Fibroblast of lung (primary cell): ENCODE measurements at regions not wholly inside any gene's neighbourhood (a gene's known extent, or its start where the extent isn't known, plus 50 kb on each side); places are given as distances from the start of the nearest gene placed in this dataset.

ENCODE experiments used
- DNase-seq, 2 donors: peaks; one replicate each; pipeline versions ENCODE4 v3.0.0 to v3.0.0-alpha.2; 2010; ENCODE audit warnings: low read depth in 2 of 2
- H2AFZ ChIP-seq: 2 replicates; pipeline ENCODE4 v1.5.1; 2012; ENCODE audit warnings: low read length, control low read depth, inconsistent platforms
- H3K27ac ChIP-seq: 2 replicates; pipeline ENCODE4 v1.5.1; 2011; ENCODE audit warnings: low read length, control low read depth; ENCODE audit not compliant: insufficient read depth
- H3K27me3 ChIP-seq: 2 replicates; pipeline ENCODE4 v1.5.1; 2011; ENCODE audit warnings: mild to moderate bottlenecking, low read length; ENCODE audit not compliant: control insufficient read depth, insufficient read depth
- H3K36me3 ChIP-seq: 2 replicates; pipeline ENCODE4 v1.5.1; 2011; ENCODE audit warnings: low read length; ENCODE audit not compliant: control insufficient read depth, insufficient read depth
- H3K4me1 ChIP-seq: 2 replicates; pipeline ENCODE4 v1.5.1; 2011; ENCODE audit warnings: low read length; ENCODE audit not compliant: control insufficient read depth, insufficient read depth; ENCODE audit errors: extremely low read depth
- H3K4me2 ChIP-seq: 2 replicates; pipeline ENCODE4 v1.5.1; 2011; ENCODE audit warnings: low read length, control low read depth; ENCODE audit not compliant: insufficient read depth; ENCODE audit errors: extremely low read depth
- H3K4me3 ChIP-seq, 4 experiments: fragments of 200-600 bp in 1 of 4; sonication (generic) in 1 of 4; replicated peaks in 1 of 4; 2 replicates each; pipeline ENCODE4 v1.5.1; 2011 to 2016; ENCODE audit warnings: low read length in 4 of 4, low read depth in 3 of 4, mild to moderate bottlenecking in 3 of 4, control low read depth in 2 of 4, inconsistent platforms in 1 of 4, mixed read lengths in 1 of 4; ENCODE audit not compliant: insufficient read depth in 1 of 4; ENCODE audit errors: control extremely low read depth in 1 of 4
- H3K79me2 ChIP-seq: 2 replicates; pipeline ENCODE4 v1.5.1; 2012; ENCODE audit warnings: mild to moderate bottlenecking, low read length, inconsistent platforms; ENCODE audit not compliant: control insufficient read depth, insufficient read depth
- H3K9ac ChIP-seq: 2 replicates; pipeline ENCODE4 v1.5.1; 2011; ENCODE audit warnings: mild to moderate bottlenecking, low read length, control low read depth; ENCODE audit not compliant: insufficient read depth
- H3K9me3 ChIP-seq: 2 replicates; pipeline ENCODE4 v1.5.1; 2012; ENCODE audit warnings: low read depth, low read length; ENCODE audit not compliant: control insufficient read depth, insufficient read depth
- H4K20me1 ChIP-seq: 2 replicates; pipeline ENCODE4 v1.5.1; 2011; ENCODE audit warnings: low read length; ENCODE audit not compliant: control insufficient read depth, insufficient read depth; ENCODE audit errors: extremely low read depth
- CTCF ChIP-seq, 2 donors: IDR thresholded peaks in 1 of 2; conservative IDR thresholded peaks in 1 of 2; 1 replicate in 1 of 2; 2 replicates in 1 of 2; pipeline ENCODE4 v1.5.1; 2011 to 2012; ENCODE audit warnings: low read length in 2 of 2, control low read depth in 1 of 2, inconsistent platforms in 1 of 2, low read depth in 1 of 2, mild to moderate bottlenecking in 1 of 2
- EZH2 ChIP-seq: IDR thresholded peaks from 2 replicates; pipeline ENCODE4 v1.5.1; 2012; ENCODE audit warnings: low read length, control low read depth, mild to moderate bottlenecking; ENCODE audit errors: missing control alignments

DNA sequence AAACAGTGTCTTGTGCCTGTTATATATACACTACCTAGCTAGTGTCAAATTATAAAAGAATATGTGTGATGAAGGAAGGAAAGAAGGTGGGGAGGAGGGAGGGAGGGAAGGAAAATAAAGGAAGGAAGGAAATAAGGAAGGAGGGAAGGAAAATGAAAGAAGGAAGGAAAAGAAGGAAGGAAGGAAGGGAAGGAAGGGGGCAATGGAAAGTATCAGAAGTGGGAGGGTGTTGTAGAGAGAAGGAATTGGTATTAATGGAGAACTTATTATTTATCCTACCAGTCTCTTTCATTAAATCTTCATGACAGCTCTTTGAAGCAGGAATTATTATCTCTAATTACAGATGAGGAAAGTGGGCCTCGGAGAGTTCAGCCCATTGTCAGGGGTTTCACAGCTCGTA, 202.4 kb downstream of the SAMD5 start:
- Histone ChIP-seq H3K4me1 (no peaks in the 10 kb centered on the region), H3K27ac (no peak overlapping the region), H3K27me3 (no peaks in the 10 kb centered on the region), H3K79me2 (no peaks in the 10 kb centered on the region), H2AFZ (no peak overlapping the region), H3K4me3 (no peak overlapping the region), H3K4me2 (no peak overlapping the region), H3K9me3 (no peaks in the 10 kb centered on the region), H3K9ac (no peak overlapping the region), H4K20me1 (no peaks in the 10 kb centered on the region), H3K36me3 (no peaks in the 10 kb centered on the region)
- no peak for TF ChIP-seq CTCF (conservative IDR thresholded peaks at IDR 0.05 in 1 of 2, IDR thresholded peaks at IDR 0.05 in 1 of 2; ENCODE audit: low read depth in 1 of 2, low read length in 2 of 2)
- no peak for TF ChIP-seq EZH2
- no peak for DNase-seq

DNA sequence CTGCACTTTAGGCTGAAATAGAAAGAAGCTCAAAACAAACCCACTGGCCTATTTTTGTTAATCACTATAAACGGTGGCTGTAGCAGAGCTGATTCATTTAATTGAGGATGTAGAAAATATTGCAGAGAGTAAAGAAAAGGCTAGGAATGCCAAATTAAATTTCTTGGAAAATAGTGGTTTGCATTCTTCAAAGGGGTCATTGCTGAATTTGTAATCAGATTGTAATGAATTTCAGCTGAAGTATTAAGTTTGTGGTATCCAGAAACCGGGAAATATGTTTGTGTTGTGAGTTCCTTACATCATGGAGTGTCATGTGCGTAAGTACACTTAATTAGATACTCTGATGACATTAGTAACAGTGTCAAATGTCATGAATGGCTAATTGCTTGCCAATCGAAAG, 203.0 kb downstream of the SAMD5 start:
- Histone ChIP-seq H3K4me1 (no peaks in the 10 kb centered on the region), H3K36me3 (no peaks in the 10 kb centered on the region), H3K27me3 (no peaks in the 10 kb centered on the region), H3K27ac (no peak overlapping the region), H3K4me2 (no peak overlapping the region), H4K20me1 (no peaks in the 10 kb centered on the region), H2AFZ (no peak overlapping the region), H3K79me2 (no peaks in the 10 kb centered on the region), H3K9me3 (no peaks in the 10 kb centered on the region), H3K4me3 (no peak overlapping the region), H3K9ac (no peak overlapping the region)
- DNase-seq, result peak in 1 of 2 donors; percentile 69
- no peak for TF ChIP-seq CTCF (conservative IDR thresholded peaks at IDR 0.05 in 1 of 2, IDR thresholded peaks at IDR 0.05 in 1 of 2; ENCODE audit: low read depth in 1 of 2, low read length in 2 of 2)
- no peak for TF ChIP-seq EZH2

DNA sequence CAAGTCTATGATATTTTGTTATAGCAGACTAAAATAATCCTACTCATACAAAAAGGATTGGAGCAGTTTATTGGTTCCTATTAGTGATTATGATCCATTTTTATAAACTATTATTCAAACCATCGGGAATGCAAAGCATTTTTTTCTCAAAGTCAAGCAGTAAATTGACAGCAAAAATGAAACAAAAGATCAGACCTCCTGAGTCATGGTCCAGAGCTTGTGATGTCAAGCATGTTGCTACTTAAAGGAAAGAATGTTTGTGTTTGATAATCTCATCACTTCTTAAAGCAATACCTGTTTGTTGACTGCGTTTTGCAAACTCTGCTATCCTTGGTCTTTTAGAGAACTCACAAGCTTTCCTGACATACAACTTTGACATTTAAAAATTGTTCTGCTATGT, 204.4 kb downstream of the SAMD5 start:
- H3K4me2 ChIP-seq, result no peak overlapping the region
- H4K20me1 ChIP-seq, result no peaks in the 10 kb centered on the region
- no peaks in the 10 kb centered on the region for H3K4me1 ChIP-seq
- TF ChIP-seq CTCF (conservative IDR thresholded peaks at IDR 0.05 in 1 of 2, IDR thresholded peaks at IDR 0.05 in 1 of 2; ENCODE audit: low read depth in 1 of 2, low read length in 2 of 2) (no peak), EZH2 (no peak)
- no peak overlapping the region for H3K9ac ChIP-seq
- H3K79me2 ChIP-seq, result no peaks in the 10 kb centered on the region
- peak in 1 of 2 donors; percentile 20 for DNase-seq
- no peak overlapping the region for H2AFZ ChIP-seq
- no peaks in the 10 kb centered on the region for H3K36me3 ChIP-seq
- H3K9me3 ChIP-seq, result no peaks in the 10 kb centered on the region
- H3K27ac ChIP-seq, result no peak overlapping the region
- no peaks in the 10 kb centered on the region for H3K27me3 ChIP-seq
- no peak overlapping the region for H3K4me3 ChIP-seq
